IMR-90 (cell line): ENCODE measurements at regions not wholly inside any gene's neighbourhood (a gene's known extent, or its start where the extent isn't known, plus 50 kb on each side); places are given as distances from the start of the nearest gene placed in this dataset.

Experiments used
- ATAC-seq: fragments of 200-7000 bp; cut with Tn5 transposase; 2 replicates; pipeline ENCODE4 v1.9.1; 2020; ENCODE audit warnings: low read depth, mild to moderate bottlenecking, moderate library complexity
- BruUV-seq: library from RNA; stranded (reverse); fragments of 400-500 nt; replicated peaks from 2 replicates; lab custom pipeline; 2021; lab: Mats Ljungman, UMichigan
- CTCF ChIA-PET: fragments of 300-600 bp; formaldehyde crosslinking; extraction: SDS; loops from one replicate; lab custom pipeline; 2021; ENCODE audit warnings: antibody characterized with exemption; lab: Yijun Ruan, JAX
- POLR2A ChIA-PET: fragments of 300-600 bp; sonication (Branson Sonifier 250); formaldehyde crosslinking; loops from one replicate; lab custom pipeline; 2022; ENCODE audit warnings: antibody characterized with exemption; ENCODE audit not compliant: unreplicated experiment; lab: Charles Lee
- DNase-seq: peaks from one replicate; pipeline ENCODE4 v3.0.0; 2013
- H2AFZ ChIP-seq: replicated peaks from 2 replicates; pipeline ENCODE3; 2013; ENCODE audit warnings: low read length, mild to moderate bottlenecking; ENCODE audit not compliant: poor library complexity
- H2AK5ac ChIP-seq: 2 replicates; pipeline ENCODE4 v1.6.1; 2013; ENCODE audit warnings: low read depth, low read length, inconsistent platforms
- H2AK9ac ChIP-seq: replicated peaks from 2 replicates; pipeline ENCODE3; 2013; ENCODE audit warnings: mild to moderate bottlenecking, low read depth, low read length, moderate library complexity; ENCODE audit not compliant: poor library complexity
- H2BK120ac ChIP-seq: 2 replicates; pipeline ENCODE4 v1.6.1; 2013; ENCODE audit warnings: low read depth, low read length, inconsistent platforms
- H2BK15ac ChIP-seq: 3 replicates; pipeline ENCODE4 v1.6.1; 2013; ENCODE audit warnings: low read depth, low read length, inconsistent platforms
- H2BK20ac ChIP-seq: 2 replicates; pipeline ENCODE4 v1.6.1; 2013; ENCODE audit warnings: low read depth, mild to moderate bottlenecking, inconsistent platforms, low read length, moderate library complexity
- H2BK5ac ChIP-seq: 2 replicates; pipeline ENCODE4 v1.6.1; 2013; ENCODE audit warnings: mild to moderate bottlenecking, low read depth, low read length, inconsistent platforms; ENCODE audit not compliant: poor library complexity, severe bottlenecking
- H3K14ac ChIP-seq: replicated peaks from 2 replicates; pipeline ENCODE4 v1.6.1; 2013; ENCODE audit warnings: low read depth, low read length, inconsistent platforms
- H3K18ac ChIP-seq: 2 replicates; pipeline ENCODE4 v1.6.1; 2013; ENCODE audit warnings: low read depth, low read length, control low read depth
- H3K23ac ChIP-seq: 2 replicates; pipeline ENCODE4 v1.6.1; 2013; ENCODE audit warnings: low read depth, low read length, inconsistent platforms
- H3K27ac ChIP-seq: 2 replicates; pipeline ENCODE4 v1.5.1; 2013; ENCODE audit warnings: mild to moderate bottlenecking, control low read depth, low read length; ENCODE audit not compliant: insufficient read depth
- H3K27me3 ChIP-seq: 2 replicates; pipeline ENCODE4 v1.6.1; 2013; ENCODE audit warnings: low read length; ENCODE audit not compliant: control insufficient read depth, insufficient read depth
- H3K36me3 ChIP-seq: 2 replicates; pipeline ENCODE4 v1.6.1; 2013; ENCODE audit warnings: low read length, mixed read lengths; ENCODE audit not compliant: control insufficient read depth, insufficient read depth
- H3K4ac ChIP-seq: 2 replicates; pipeline ENCODE4 v1.6.1; 2013; ENCODE audit warnings: low read depth, low read length, inconsistent platforms
- H3K4me1 ChIP-seq: 2 replicates; pipeline ENCODE4 v1.6.1; 2013; ENCODE audit warnings: low read length, mixed read lengths; ENCODE audit not compliant: control insufficient read depth, insufficient read depth
- H3K4me2 ChIP-seq: 2 replicates; pipeline ENCODE4 v1.6.1; 2013; ENCODE audit warnings: low read depth, mild to moderate bottlenecking, control low read depth, low read length, moderate library complexity
- H3K4me3 ChIP-seq: 2 replicates; pipeline ENCODE4 v1.5.1; 2013; ENCODE audit warnings: low read depth, mild to moderate bottlenecking, control low read depth, low read length, moderate library complexity; ENCODE audit not compliant: insufficient read depth
- H3K56ac ChIP-seq: 2 replicates; pipeline ENCODE4 v1.6.1; 2013; ENCODE audit warnings: low read length, inconsistent platforms; ENCODE audit not compliant: insufficient read depth; ENCODE audit errors: extremely low read depth
- H3K79me1 ChIP-seq, 2 experiments: 2 replicates each; pipeline ENCODE4 v1.6.1; 2013; ENCODE audit warnings: low read length in 2 of 2, inconsistent platforms in 1 of 2, low read depth in 1 of 2
- H3K9ac ChIP-seq: 2 replicates; pipeline ENCODE4 v1.6.1; 2013; ENCODE audit warnings: low read depth, low read length, control low read depth
- H3K9me1 ChIP-seq: 2 replicates; pipeline ENCODE4 v1.6.1; 2013; ENCODE audit warnings: low read length, inconsistent platforms; ENCODE audit not compliant: insufficient read depth
- H3K9me3 ChIP-seq: 2 replicates; pipeline ENCODE4 v1.6.1; 2013; ENCODE audit warnings: low read length; ENCODE audit not compliant: control insufficient read depth, insufficient read depth
- H4K20me1 ChIP-seq: 2 replicates; pipeline ENCODE4 v1.6.1; 2013; ENCODE audit warnings: low read length, inconsistent platforms; ENCODE audit not compliant: insufficient read depth
- H4K5ac ChIP-seq: 2 replicates; pipeline ENCODE4 v1.6.1; 2013; ENCODE audit warnings: mild to moderate bottlenecking, low read depth, low read length, control low read depth
- H4K8ac ChIP-seq, 2 experiments: 2 replicates each; pipeline ENCODE4 v1.6.1; 2013; ENCODE audit warnings: low read depth in 2 of 2, low read length in 2 of 2, control low read depth in 1 of 2, inconsistent platforms in 1 of 2
- H4K91ac ChIP-seq: 2 replicates; pipeline ENCODE4 v1.6.1; 2013; ENCODE audit warnings: low read depth, low read length, inconsistent platforms; ENCODE audit not compliant: insufficient read depth
- CEBPB ChIP-seq: IDR thresholded peaks from 2 replicates; pipeline ENCODE4 v1.6.1; 2012; ENCODE audit warnings: low read depth, low read length, improper control_type of control experiment
- CHD1 ChIP-seq: IDR thresholded peaks from 2 replicates; pipeline ENCODE4 v1.6.1; 2012; ENCODE audit warnings: low read depth, low read length, improper control_type of control experiment
- MAZ ChIP-seq: IDR thresholded peaks from 2 replicates; pipeline ENCODE4 v1.6.1; 2012; ENCODE audit warnings: low read depth, mild to moderate bottlenecking, low read length, improper control_type of control experiment, moderate library complexity, borderline replicate concordance
- POLR2A ChIP-seq: IDR thresholded peaks from 2 replicates; pipeline ENCODE4 v1.6.1; 2012; ENCODE audit warnings: mild to moderate bottlenecking, low read depth, low read length
- RCOR1 ChIP-seq: IDR thresholded peaks from 2 replicates; pipeline ENCODE4 v1.6.1; 2012; ENCODE audit warnings: mild to moderate bottlenecking, low read length, improper control_type of control experiment; ENCODE audit not compliant: insufficient replicate concordance
- WGBS, 2 experiments: methylation state at CpG; one replicate each; pipeline versions ENCODE4 v1.1.5 to v1.1.7; 2013; ENCODE audit warnings: missing lambda C conversion rate in 2 of 2; ENCODE audit not compliant: insufficient read length in 1 of 2; ENCODE audit errors: extremely low coverage in 2 of 2; 5-methylcytosine and 5-hydroxymethylcytosine counted together
- dilution Hi-C: fragments of 300-500 bp; cut with HindIII; formaldehyde crosslinking; loops from one replicate; pipeline ENCODE4 v1.14.3; 2018; ENCODE audit warnings: low sequenced_read_pairs; ENCODE audit not compliant: unreplicated experiment
- in situ Hi-C: fragments of 300-500 bp; cut with MboI; formaldehyde crosslinking; loops from 3 replicates; pipeline ENCODE4 v1.14.3; 2019; ENCODE audit warnings: low sequenced_read_pairs, inconsistent platforms, mixed read lengths
- intact Hi-C: fragments of 100-400 bp; cut with micrococcal nuclease; formaldehyde crosslinking; loops from 2 replicates; pipeline ENCODE4 v1.10.0; 2022

- BruUV-seq = no TSS peak
- ChIA-PET POLR2A (no interaction called here), CTCF (no interaction called here)
- in situ Hi-C loops = no loop called here
- Histone ChIP-seq H3K14ac (no peak overlapping the region), H3K4me3 (no peak overlapping the region), H2AFZ (no peak overlapping the region), H3K56ac (no peak overlapping the region), H3K23ac (no peak overlapping the region), H2AK9ac (no peak overlapping the region), H3K27me3 (no peaks in the 10 kb centered on the region), H3K4me2 (no peak overlapping the region), H3K4ac (no peak overlapping the region), H4K20me1 (no peaks in the 10 kb centered on the region), H3K36me3 (no peaks in the 10 kb centered on the region), H3K18ac (no peak overlapping the region), H4K5ac (no peak overlapping the region), H3K27ac (no peak overlapping the region), H3K9ac (no peak overlapping the region), H2BK15ac (no peak overlapping the region), H3K9me3 (no peaks in the 10 kb centered on the region), H3K9me1 (peaks cover 3% of the 10 kb centered on the region; the same call in 1 of the 2 replicates), H2BK20ac (no peak overlapping the region), H3K79me1 (no peaks in the 10 kb centered on the region), H4K91ac (no peak overlapping the region), H2BK120ac (no peak overlapping the region), H2BK5ac (no peak overlapping the region), H4K8ac (no peak overlapping the region), H3K4me1 (peaks cover 6% of the 10 kb centered on the region), H2AK5ac (no peak overlapping the region)
- dilution Hi-C loops = no loop called here
- intact Hi-C loops = no loop called here
- no peak for ATAC-seq
- TF ChIP-seq CHD1 (no peak), CEBPB (0 out of 2 replicates have a peak, but pooled peaks have one; percentile 28), POLR2A (no peak), RCOR1 (no peak), MAZ (no peak)
- WGBS, 2 experiments = no CpG with 5 or more reads among the region's 4 CpGs
- no peak for DNase-seq
Measured at GRCh38 chr11:86138958-86139357, 70.1 kb upstream of the PICALM start.
